ENCODE measurements at regions not wholly inside any gene's neighbourhood (a gene's known extent, or its start where the extent isn't known, plus 50 kb on each side); places are given as distances from the start of the nearest gene placed in this dataset.

DNA sequence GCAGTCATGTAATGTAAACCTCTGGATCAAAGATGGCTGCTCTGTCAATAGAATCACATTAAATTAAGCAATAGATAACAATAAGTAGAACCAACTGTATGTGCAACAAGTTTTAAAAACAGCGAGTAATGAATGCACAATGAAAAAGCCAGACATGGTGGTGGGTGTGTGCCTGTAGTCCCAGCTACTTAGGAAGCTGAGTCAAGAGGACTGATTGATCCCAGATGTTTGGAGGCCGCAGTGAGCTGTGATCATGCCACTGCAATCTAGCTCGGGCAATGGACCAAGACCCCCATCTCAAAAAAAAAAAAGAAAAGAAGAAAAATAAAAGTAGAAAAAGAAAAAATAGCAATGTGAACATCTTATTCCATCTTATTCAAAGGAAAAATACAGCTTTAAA lies 558.7 kb upstream of the MMS22L start:
- DNase-seq: no peak

DNA sequence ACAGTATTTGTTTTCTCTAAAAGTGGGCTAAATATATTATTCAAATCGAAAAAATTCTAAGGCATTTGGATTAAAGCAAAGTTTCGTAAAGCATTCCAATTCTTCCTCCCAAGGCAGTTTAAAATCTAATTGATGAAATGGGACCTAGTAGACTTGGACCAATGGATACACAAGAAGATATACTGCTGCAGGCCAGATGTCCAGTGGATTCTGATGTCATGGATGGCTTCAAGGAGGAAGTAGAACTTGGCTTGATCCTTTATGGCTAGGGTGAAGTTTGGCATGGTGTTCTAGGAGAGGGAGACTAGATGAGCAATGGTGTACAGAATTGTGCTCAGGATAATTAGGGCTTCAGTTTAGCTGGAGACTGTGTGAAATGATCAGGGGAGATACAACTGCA lies 559.5 kb upstream of the MMS22L start:
- no peak for DNase-seq

DNA sequence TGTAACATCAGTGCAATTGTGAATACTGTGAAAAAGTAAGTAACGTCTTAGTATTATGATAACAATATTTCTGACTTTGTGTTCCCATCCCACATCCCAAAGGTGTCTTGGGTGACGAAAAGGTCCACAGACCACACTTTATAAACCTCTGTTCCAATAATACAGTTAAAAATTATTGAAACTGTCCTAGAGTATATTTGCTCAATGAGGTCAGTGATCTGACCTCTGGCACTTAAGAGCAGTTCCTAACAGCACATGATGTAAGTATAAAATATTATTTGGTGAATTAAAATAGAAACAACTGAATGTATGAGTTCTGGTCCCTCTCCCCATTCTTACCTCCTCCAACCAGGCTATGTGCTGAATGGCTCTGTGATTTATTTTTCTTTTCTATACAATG lies 566.4 kb upstream of the MMS22L start:
- no peak for DNase-seq

DNA sequence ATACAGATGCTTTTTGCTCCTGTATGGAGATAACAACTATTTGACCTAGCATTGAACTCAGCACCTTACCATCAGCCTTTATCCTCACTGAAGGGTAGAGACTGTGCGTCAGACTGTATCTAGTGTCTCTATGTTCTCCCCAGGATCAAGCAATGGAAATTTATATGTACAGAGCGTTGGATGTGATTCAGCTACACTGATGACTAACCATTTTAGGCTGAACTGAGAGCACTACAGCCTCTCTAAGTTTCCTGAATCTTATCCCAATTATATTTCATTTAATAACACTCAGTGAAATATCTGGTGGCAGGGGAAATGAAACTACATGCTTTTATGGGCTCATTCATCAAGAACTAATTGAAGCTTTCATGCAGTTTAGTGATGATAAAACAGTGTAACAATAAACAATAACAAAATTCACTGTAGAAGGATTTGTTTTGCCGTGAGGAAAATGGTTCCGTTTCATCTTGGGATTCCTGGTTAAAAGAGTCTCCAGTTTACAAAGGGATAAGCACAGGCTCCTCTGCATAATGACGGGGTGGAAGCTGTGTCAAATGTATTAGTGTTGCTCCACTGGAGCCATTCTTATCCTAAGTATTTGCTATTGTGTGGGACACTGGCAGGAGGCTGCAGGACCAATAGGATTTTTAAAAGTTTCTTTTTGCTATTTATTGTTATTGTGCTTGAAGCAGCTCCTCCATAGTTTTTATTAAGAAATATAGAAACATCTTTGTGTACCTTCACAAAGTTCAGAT lies 567.6 kb upstream of the MMS22L start:
- no peak for DNase-seq

- no peak for DNase-seq
Observed at GRCh38 chr6:97863697-97864096, 580.7 kb upstream of the MMS22L start.

DNA sequence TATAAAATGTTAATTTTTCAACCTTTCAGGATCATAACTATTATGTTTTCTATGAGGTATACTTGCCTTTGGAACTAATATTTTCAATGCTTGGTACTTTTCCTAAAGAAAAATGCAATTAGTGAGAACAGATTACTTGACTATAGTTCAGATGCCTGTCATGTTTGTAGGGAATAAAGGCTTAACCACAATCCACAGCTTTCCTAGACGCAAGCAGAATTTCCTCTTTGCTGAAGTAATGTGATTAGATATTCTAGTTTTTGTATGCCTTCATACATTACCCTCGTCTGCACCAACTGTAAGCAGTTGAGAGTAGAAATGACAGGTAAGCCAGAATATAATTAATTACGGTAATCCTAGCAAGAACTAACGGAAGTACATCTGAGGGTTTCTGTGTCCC lies 581.4 kb upstream of the MMS22L start:
- DNase-seq: no peak

- no peak for DNase-seq
Observed at GRCh38 chr6:97864826-97865225, 581.8 kb upstream of the MMS22L start.

- no peak for DNase-seq
Observed at GRCh38 chr6:97865612-97866011, 582.6 kb upstream of the MMS22L start.

- DNase-seq: no peak
Observed at GRCh38 chr6:97866616-97867015, 583.6 kb upstream of the MMS22L start.

DNA sequence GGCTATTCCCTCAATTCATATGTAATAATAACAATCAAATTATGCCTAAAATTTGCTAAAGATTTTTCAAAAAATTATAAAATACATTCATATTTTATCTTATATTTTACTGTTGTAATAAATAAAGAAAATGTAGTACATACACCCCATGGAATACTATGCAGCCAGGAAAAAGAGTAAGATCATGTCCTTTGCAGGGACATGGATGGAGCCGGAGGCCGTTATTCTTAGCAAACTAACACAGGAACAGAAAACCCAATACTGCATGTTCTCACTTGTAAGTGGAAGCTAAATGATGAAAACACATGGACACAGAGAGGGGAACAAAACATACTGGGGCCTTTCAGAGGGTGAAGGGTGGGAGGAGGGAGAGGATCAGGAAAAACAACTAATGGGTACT lies 584.2 kb upstream of the MMS22L start:
- no peak for DNase-seq

DNA sequence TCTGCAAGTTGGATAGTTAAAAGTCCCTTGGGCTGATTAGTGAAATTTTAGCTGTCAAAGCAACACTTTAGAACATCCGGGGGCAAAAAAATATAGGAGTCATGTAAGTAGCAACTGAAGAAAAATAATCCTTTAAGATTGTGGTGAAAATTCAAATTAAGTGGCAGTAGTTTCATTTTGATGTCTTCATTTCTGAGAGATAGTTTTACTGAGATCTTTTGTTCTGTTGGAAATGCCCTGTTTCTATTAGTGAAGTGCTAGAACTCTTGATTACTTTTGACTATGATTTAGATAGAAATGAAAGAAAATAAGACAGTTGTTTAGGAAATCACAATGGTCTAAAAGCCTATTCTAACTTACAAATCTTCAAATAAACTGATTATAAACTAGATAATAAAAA lies 587.3 kb upstream of the MMS22L start:
- no peak for DNase-seq

DNA sequence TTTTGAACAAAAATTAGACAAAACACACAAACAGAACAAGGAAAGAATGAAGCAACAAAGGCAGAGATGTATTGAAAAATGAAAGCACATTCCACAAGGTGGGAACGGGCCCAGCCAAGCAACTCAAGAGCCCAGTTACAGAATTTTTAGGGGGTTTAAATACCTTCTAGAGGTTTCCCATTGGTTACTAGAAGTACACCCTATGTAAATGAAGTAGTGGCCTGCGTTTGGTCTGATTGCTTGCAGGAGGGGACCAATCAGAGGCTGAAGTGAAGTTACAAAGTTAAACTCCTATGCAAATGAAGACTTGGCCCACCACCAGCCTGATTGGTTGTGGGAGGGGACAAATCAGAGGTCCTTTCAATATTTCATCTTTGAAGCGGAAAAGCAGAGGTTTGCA lies 593.7 kb upstream of the MMS22L start:
- DNase-seq: no peak

- DNase-seq: no peak
Observed at GRCh38 chr6:97882755-97883154, 599.7 kb upstream of the MMS22L start.

- no peak for DNase-seq
Observed at GRCh38 chr6:97885325-97885724, 602.3 kb upstream of the MMS22L start.

- no peak for DNase-seq
Observed at GRCh38 chr6:97885828-97886227, 602.8 kb upstream of the MMS22L start.

DNA sequence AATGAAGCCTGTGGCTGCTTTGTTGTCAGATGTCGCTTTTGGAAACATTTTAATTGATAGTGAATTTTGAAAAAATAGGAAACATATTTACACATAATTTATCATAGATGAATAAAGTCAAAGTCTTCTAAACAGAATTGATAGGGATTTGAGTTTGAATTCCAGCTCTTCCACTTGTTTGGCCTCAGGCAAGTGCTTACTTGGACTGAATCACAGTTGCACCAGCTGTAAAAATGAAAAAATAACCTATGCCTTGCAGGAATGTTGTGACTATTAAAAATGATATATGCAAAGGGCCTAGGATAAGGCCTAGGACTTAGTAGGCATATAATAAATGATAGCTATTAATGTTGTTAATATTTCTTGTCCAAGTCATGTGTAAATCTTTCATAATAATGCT lies 618.5 kb upstream of the MMS22L start:
- DNase-seq: no peak

GRCh38 chr6:97909380-97909779 lies 626.4 kb upstream of the MMS22L start:
- no peak for DNase-seq

- DNase-seq: no peak
Observed at GRCh38 chr6:97913721-97914120, 630.7 kb upstream of the MMS22L start.

DNA sequence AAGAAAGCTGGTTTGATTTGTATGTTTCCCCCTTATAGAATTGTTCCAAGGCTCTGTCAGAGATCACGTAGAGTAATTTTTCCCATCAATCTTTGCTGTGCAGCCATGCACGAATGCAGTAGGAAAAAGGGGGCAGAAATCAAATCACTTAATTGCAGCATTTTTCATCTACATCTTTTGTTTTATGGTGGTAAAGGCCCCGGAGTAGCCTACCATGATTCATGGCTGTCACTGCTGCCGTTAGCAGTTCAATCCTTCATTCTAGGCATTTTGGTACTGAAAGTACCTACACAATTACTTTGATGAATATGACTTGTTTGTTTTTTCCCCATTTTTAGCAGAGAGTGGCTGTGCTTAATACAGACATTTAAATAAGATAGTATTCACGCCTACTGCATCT lies 631.9 kb upstream of the MMS22L start:
- DNase-seq: no peak

- no peak for DNase-seq
Observed at GRCh38 chr6:97915537-97915936, 632.5 kb upstream of the MMS22L start.

DNA sequence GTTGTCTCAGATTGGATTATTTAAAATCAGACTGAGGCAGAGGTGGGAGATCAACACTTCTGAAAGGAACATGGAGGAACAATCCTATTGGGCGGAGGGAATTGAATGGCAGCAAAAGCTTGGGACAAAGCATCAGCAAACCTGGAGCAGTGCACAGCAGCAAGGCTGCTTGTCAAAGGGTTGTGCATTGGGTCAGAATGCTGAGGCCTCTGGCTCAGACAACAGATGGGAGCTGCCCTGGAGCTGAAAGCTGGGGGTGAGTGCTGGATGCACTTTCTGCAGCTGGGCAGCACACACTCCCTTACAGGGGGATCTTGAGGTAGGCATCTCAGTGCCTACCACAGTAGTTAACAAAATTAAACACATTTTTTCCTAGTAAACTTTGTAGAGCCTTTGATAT lies 634.4 kb upstream of the MMS22L start:
- DNase-seq: no peak

DNA sequence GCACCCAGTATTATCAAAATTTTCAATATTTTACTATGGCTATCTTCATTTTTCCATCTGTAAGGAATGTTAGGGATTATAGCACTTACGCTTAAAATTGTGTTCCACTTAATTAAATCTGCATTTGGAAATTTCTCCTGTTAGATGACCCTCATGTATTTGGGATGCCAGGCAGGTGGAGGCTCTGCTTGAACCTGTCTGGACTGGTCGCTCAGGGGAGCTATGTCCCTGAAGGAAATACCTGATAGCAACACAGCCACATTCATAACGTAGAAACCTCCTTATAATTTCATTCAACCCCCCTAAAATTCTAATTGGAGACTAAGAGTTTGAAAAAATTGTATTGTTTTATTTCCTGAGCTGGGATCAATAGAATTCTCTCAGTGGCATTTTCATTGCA lies 636.0 kb upstream of the MMS22L start:
- DNase-seq: no peak

DNA sequence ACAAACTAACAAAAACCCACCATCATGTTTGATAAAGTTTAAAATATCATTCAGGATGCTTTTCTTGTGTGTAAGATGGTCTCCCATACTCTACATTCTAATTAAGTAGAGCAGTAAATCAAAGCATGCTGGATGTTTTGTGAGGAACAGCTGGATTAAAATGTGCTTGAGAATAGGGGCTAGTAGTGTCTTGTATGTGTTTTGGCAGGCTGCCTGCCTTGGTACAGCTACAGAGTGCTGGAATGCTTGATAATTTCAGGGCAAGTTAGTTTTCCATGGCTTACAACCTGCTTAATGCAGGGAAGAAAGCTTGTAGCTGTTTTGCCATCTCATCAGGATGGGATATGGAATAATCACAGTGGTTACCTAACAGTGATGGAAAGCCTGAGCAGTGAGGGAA lies 636.6 kb upstream of the MMS22L start:
- DNase-seq: no peak

- no peak for DNase-seq
Observed at GRCh38 chr6:97923249-97923648, 640.2 kb upstream of the MMS22L start.

DNA sequence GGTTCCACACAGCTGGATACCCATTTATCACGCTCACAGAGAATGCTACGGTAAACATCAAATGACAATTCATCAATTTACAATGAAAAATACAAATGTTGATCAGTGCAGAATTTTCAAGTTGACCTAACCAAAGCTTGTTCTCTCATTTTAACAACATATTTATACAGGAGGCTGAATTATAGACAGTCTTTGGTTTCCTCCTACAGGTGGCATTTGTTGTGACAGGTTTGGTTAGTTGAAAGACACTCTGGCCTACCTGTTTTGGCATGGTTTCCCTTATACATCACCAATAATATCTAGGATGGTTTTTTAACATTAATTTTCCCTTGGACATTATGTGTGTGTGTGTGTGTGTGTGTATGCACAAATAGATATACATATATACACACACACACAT lies 642.5 kb upstream of the MMS22L start:
- DNase-seq: no peak
